Ureter (tissue), 1 donor: ENCODE measurements at regions not wholly inside any gene's neighbourhood (a gene's known extent, or its start where the extent isn't known, plus 50 kb on each side); places are given as distances from the start of the nearest gene placed in this dataset.
"Not testable (repeated sequence)": the region's sequence is repeated elsewhere in the genome, so short reads cannot be mapped to it uniquely, and the experiment has no call there.

Experiments used
- DNase-seq: peaks from one replicate; pipeline ENCODE4 v3.0.0-alpha.2; 2020; ENCODE audit warnings: low spot score
- donor health status: DM: yes; HTN: yes; CAD: no.

DNA sequence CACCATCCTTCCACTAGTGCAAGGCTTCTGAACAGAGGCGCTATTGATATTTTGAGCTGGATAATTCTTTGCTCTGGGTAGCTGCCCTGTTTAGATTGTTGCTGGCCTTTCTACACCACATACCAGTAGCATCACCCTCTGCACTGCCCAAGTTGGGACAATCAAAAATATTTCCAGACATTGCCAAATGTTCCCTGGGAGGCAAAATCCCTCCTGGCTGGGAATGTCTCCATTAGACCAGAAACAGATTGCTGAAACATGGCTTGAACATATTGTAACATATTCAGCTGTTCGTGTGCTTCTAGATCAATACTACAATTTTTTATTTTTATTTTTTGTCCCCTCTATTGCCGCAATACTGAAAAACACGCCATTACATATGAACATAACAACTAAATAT is 174.6 kb downstream of the ABCA8 start:
- no peak for DNase-seq

DNA sequence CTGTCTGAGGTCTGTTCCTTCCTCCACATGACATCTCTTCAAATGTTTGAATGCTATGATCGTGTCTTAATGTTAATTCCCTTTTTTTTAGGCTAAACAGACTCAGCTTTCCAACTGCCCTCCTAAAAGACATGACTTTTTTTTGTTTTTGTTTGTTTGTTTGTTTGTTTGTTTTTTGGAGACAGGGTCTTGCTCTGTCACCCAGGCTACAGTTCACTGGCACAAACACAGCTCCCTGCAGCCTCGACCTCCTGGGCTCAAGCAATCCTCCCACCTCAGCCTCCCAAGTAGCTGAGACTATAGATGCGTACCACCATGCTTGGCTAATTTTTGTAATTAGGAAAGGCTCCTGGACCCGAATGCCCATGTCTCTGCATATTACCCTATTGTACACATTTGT is 176.5 kb downstream of the ABCA8 start:
- DNase-seq: no peak

DNA sequence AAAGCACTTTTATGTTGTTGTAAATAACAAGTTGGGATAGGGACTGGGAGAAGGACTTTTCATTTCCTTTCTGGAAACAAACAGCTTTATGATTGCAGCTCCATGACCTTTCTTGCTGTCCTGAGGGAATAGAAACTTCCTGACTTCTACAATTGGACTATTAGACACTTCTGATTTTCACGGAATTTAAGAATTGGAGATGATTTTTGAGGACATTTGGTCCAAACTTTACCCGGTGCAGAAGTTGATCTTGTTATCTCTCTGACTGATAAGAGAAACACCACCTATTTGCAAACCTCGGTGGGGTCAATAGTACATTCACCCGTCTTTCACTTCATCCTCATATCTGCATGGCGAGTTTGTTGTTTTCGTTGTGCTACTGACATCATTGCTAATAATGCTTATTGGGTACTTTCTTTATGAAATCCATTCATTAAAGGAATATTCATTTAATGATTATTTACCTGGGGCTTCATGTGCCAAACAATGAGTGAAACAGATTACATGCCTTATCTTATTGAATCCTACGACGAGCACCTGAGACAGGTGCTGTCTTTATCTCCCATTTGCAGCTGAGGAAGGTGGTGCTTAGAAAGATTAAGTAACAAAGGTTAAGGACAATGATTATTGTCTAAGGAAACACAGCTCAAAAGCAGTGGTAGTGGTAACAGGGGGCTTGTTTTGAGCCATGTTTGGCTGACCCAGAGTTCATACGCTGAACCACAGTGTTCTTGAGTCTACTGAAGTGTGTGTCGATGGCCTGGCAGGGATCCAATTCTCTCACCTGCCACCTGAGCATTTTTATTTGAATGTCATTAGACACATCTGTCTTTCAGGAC is 176.9 kb upstream of the FAM20A start:
- no peak for DNase-seq

DNA sequence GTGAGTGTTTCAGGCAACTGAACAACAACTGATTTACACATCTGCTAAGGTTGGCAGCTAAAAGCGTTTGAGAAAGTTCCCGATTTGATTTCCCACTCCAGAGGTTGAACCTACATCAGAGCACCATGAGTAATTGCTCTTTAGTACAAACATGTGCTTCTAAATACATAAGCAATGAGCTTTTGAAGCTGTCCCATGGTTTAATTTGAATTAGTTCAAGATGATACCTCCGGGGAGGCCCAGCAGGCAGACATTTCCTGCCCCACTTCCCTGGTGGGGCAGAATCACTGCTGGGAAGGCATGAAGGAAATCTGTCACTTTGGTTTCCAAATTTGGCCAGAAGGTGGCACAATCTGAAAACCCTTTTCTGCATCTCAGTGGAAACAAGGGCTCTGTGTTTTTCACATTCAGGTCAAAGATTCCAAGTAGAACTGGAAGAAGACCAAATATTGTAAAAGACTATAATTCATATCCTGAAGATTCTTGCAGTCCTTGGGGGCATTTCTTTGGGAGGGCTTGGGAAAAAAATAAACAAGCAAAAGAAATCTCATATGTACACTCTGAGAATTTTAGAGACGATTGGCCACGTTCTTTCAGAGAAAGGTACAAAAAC is 176.2 kb upstream of the FAM20A start:
- no peak for DNase-seq

DNA sequence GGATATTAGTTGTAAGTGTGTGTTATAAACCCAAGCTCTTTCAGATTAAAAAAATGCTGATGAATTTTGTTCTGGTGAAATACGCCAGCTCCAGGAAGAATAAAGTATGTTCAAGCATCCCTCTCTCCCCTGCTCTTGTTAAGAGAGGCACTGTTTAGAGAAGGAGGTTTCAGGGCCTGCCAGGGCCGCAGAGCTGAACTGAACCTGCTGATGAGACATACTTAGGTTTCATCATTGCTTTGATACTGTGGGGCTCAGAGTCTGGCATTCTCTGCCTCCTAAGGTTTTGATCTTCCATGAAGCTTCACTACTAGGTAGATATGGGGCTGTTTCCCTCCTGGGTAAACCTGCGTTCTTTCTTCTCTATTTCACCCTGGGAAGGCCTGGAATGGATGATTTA is 175.3 kb upstream of the FAM20A start:
- DNase-seq: no peak

DNA sequence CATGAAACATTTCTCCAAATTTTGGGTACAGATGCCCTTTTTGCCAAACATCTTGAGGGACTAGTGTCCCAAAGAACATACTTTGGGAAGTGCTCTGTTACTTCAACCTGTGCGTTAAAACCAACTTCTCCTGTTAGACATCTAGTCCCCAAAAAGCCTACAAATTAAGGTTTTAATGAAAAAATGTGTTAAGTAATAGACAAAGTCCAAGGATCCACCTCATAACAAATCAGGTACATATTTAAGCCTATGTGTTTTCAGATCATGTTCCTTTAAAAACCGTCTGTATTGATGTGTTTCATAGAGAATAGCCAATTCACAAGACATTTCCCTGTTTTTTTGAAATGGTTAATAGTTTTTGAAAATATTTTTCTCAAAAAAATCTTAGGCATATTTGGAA is 174.8 kb upstream of the FAM20A start:
- no peak for DNase-seq

DNA sequence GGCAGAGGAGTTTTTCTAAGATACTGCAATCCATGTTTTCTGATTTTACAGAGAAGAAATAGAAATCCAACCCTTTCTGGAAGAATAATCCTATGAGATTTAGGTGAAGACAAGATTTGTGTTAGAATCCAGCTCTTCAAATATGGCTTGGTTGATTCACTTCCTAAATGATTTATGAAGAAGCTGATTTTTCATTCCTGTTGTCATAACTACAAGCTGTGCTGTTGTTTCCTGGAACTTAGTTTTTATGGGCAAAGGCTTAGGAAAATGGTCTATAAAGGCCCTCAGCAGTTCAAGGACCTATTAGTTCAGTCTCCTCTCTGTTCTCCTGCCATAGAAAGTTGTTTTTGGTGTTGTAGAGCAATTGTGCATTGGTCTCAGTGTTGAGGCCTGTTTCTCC is 174.2 kb upstream of the FAM20A start:
- no peak for DNase-seq

DNA sequence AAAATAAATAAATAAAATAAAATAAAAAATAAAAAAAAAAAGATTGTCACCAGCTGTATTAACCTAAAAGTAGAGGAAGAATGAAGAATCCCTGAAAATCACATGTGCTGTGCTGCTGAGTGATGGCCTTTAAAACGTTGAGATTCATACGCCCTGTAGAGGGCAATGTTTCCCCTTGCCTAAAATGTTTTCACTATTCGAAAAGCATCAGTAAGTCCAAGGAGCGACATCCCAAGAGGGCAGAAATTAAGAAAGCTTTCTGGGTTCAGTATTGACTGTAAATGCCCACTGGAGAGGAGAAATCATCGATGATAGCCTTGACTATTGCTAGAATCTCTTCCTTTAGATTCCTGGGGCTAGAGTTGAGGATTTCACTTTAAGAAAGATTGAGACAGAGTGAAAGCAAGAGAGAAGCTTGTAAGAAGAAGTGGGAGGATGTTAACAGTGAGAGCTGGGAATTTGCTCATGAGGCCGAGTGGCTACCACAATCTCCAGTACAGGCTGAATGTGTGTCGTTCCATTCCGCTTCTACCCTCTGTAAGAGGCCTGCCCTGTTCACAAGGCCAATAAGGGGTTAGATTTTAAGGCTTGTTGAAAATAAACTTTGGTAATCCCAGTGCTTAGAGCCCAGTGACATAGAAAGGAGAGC is 170.8 kb upstream of the FAM20A start:
- no peak for DNase-seq

DNA sequence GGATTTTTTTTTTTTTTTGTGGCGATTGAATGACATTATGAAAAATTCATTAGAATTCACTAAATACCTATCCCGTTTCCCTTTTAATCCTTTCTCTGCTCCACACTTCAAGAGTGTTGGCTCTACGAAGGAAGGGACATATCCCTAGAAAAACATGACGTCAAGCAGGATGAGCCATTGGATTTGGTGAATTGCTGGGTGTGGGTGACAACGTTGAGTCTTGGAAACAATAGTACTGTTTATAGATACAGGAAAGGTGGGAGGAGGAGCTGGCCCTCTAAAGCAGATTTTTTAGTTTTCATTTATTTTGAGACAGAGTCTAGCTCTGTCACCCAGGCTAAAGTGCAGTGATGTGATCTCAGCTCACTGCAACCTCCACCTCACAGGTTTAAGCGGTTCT is 167.6 kb upstream of the FAM20A start:
- no peak for DNase-seq

DNA sequence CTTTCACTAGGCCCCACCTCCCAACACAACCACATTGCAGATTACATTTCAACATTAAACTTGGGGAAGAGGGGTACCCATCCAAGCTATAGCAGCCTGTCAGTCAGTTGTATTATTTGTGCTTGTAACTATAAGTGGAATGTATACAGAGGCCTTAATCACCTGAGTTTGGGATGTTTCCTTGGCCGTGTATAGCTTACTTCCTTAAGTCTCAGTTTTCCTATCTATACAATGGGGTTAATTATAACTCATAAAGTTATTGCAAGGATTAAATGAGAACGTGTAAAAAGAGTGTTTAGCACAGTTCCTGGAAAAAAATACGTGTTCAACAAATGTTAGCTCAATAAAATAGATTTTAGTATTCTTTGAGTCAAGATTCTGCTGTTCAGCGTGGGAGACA is 165.5 kb upstream of the FAM20A start:
- DNase-seq: no peak

DNA sequence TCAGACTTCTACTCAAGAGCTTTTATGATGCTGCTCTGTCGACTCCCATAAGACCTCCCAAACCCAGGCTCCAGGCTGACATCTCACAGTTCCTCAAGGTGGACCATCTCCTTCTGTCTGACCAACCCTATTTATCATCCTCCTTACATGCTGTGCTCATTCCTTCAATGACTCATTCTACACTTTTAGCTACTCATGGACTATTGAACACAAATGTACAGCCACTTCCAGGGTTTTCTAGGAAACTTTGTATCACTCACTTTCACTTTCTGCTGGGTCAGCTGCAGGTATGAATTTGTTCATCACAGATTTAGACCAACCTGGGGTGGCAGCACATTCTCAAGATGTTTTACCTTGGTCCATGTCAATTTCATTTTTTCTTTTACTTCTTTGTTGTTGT is 162.4 kb upstream of the FAM20A start:
- no peak for DNase-seq

DNA sequence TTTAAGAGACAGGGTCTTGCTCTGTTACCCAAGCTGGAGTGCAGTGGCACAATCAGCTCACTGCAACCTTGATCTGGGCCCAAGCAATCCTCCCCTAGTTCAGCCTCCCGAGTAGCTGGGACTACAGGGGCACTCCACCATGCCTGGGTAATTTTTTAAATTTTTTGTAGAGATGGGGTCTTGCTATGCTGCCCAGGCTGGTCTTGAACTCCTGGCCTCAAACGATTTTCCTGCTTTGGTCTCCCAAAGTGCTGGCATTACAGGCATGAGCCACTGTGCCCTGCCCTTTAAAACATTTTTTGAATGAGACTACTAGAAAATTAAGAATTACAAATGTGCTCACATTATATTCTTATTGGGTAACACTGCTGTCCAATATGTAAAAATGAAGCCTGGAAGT is 161.7 kb upstream of the FAM20A start:
- DNase-seq: no peak

DNA sequence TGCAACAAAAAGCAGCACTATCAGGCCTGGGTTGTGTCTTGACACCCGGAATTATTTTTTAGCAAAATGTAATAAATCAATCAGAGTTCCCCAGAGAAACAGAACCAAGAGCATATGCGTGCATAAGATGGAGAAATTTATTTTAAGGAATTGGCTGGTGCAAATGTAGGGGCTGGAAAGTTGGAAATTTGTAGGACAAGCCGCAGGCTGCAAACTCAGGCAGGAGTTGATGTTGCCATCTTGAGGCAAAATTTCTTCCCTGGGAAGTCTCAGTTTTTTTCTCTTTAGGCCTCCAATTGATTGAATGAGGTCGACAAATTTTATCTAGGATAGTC is 158.9 kb upstream of the FAM20A start:
- DNase-seq: no peak

DNA sequence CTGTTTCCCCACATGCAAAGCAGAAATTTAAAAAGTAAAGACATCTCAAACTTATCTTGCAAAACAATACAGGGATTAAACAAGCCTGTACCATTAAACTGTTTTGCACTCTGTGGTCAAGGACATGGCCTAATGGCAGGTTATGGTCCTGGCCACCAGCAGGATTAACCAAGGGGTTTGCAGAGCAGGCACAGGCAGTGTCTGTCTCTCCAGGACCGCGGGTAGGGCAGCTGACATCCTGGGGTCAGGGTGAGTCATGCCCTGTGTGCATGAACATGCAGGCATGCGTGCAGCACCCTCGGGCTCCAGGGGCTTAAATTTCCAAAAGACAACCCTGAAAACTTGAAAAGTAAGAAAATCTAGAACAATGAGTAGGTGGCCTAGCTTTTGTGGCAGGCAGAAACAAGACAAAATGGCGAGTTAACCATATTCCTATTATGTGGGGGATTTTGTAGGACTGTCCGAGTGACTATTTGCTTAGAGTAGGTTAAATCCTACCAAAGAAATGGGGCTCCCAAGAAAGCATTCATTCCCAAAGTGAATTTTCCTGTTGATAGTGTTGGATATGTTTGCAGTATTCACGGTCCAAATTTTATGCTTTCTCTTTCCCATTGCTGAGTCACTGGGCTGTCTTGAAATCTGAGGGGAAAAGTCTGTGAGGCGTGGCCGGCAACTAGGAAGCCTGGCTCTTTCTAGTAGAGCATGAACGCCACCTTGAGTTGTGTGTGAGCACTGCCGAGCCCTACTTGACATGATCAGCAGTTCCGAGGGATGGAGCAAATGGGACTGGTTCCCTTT is 158.4 kb upstream of the FAM20A start:
- peak; percentile 91 for DNase-seq

DNA sequence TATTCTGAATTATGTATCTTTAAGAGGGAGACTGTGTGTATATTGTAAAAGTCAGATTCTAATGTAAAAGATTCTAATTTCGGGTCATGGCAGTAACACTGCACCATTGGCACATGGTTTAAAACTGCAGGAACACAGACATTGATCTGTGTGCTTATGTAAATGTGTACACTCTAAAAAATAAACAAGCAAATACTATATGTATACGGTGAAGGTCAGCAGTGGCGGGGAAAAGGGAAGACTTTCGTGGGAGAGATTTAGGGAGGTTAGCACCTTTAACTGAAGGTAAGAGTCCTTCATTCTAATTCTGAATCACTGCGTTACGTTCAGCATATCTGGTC is 157.8 kb upstream of the FAM20A start:
- no peak for DNase-seq

DNA sequence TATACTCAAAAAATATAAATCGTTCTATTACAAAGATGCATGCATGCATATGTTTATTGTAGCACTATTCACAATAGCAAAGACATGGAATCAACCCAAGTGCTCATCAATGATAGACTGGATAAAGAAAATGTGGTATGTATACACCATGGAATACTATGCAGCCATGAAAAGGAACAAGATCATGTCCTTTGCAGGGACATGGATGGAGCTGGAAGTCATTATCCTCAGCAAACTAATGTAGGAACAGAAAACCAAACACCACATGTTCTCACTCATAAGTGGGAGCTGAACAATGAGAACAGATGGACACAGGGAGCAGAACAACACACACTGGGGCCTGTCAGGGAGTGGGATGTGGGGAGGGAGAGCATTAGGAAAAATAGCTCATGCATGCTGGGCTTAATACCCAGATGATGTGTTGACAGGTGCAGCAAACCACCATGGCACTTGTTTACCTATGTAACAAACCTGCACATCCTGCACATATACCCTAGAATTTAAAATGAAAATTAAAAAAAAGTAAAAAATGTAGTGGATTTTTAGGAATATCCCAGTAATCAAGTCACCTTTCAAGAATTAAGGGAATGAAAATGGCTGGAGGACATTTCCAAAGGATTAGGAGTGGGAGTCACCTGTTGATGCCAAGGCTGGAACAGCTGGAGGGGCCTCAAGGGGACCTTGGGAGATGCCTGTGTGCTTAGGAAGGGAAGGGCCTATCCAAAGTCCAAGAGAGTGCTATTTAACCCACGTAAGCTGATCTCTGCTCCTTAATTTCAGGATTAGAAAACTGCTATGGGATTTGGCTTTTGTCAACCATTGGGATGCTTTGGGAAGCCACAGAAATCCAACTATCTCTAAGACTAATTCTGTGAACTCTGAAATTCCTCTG is 156.9 kb upstream of the FAM20A start:
- DNase-seq: not testable (repeated sequence)

DNA sequence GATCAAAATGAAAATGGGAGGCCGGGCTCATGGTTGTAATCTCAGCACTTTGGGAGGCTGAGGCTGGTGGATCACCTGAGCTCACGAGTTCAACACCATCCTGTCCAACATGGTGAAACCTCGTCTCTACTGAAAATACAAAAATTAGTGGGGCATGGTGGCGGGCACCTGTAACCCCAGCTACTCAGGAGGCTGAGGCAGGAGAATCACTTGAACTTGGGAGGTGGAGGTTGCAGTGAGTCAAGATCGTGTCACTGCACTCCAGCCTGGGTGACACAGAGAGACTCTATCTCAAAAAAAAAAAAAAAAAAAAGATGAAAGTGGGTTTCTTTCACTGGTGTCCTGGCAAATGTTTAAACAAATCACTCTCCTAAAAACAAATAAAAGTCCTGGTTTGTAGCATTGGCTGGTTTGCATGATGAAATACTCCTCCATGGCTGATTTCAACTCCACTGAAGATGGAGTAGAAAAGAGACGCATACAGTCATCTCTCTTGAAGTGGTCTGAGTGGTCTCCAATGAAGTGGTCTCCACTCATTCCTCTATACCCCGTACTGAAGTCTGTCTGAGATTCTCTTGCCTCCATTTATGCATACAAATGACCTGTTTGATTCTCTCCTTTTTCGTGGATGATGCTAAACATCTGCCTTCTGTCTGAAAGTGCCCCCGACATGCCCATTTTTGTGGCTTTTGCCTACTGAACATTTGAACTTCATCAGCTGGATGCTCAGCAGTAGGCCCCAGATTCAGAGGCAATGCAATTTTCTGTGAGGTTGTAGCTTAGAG is 153.0 kb upstream of the FAM20A start:
- DNase-seq: no peak

DNA sequence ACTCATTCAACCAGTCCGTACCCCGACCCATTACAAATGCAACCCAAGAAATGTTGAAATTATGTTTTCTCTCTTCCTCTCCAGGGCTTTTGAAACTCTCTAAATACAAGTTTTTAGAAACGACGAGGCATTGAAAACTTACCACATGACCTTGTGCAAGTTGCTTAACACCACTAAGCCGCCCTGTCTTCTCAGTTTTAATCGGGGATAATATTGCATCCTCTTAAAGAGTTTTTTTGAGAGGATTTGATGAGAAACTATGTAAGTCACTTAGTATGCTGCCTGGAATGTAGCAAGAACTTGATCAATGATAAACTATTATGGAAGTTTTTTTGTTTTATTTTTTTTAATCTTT is 149.0 kb upstream of the FAM20A start:
- no peak for DNase-seq

DNA sequence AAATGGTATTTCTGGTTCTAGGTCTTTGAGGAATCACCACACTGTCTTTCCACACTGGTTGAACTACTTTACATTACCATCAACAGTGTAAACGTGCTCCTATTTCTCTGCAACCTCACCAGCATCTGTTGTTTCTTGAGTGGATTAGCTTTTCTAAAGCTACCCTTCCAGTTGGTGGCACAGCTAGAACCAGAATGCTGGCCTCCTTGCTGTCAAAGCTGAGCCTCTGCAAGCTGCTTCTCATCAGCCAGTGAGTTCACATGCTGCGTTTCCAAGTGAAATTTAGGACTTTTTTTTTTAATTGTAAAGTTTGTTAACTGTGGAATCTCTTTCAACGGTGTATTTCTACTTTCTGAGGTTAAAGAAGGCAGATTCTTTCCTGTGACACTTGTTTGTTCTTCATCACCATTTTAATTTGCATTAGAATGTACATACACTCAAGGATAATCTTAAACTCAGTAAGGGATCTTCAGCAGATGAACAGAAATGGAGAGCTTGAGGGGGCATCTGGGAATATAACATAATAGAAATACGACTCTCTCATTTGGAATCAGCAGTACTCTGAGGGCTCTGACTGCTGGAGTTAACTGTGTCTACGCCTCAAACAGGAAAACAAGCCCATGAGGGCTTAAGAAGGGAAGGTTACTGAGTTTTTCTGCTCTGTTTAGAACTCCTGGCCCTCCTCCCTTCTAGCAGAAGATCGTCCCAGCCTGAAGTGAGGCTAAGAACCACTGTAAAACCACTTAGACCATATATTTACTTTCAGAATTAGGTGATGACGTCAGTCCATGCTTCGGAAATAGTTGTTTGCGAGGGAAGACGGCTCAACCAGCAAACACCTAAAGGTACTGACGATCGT is 148.4 kb upstream of the FAM20A start:
- DNase-seq: no peak

DNA sequence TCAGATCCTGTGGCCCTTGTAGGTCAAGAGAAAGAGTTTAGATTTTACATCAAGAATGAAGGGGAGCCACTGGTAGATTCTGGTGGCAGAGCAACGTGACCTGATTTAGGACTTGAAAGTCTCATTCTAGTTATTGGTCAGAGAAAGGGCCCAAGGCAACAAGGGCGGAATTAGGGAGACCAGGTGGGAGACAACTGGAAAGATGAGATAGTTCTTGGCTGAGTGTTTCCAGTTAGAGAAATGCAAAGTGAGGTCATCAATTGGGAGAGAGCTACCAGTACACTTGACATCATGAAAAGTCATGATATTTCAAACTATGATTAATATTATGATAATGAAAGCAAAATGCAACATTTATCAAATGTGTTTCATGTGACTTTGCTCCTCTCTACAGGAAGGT is 147.2 kb upstream of the FAM20A start:
- DNase-seq: no peak
